ENCODE measurements at regions not wholly inside any gene's neighbourhood (a gene's known extent, or its start where the extent isn't known, plus 50 kb on each side); places are given as distances from the start of the nearest gene placed in this dataset.

- no peak for DNase-seq
Measured at GRCh38 chr3:21801631-21802030, 50.6 kb upstream of the ZNF385D start.

- no peak for DNase-seq
Measured at GRCh38 chr3:21803604-21804003, 52.6 kb upstream of the ZNF385D start.

- no peak for DNase-seq
Measured at GRCh38 chr3:21804330-21804729, 53.3 kb upstream of the ZNF385D start.

- DNase-seq: no peak
Measured at GRCh38 chr3:21806733-21807132, 55.7 kb upstream of the ZNF385D start.

- DNase-seq: no peak
Measured at GRCh38 chr3:21825684-21826083, 74.7 kb upstream of the ZNF385D start.

- no peak for DNase-seq
Measured at GRCh38 chr3:21826416-21826815, 75.4 kb upstream of the ZNF385D start.

GRCh38 chr3:21830541-21830940, 79.5 kb upstream of the ZNF385D start:
- DNase-seq: no peak

- DNase-seq: no peak
Measured at GRCh38 chr3:21835264-21835663, 84.3 kb upstream of the ZNF385D start.

GRCh38 chr3:21836227-21836626, 85.2 kb upstream of the ZNF385D start:
- no peak for DNase-seq

- no peak for DNase-seq
Measured at GRCh38 chr3:21839176-21839575, 88.2 kb upstream of the ZNF385D start.

GRCh38 chr3:21839592-21839991, 88.6 kb upstream of the ZNF385D start:
- no peak for DNase-seq

- DNase-seq: no peak
Measured at GRCh38 chr3:21847005-21847404, 96.0 kb upstream of the ZNF385D start.

GRCh38 chr3:21859124-21860081, 108.4 kb upstream of the ZNF385D start:
- no peak for DNase-seq

GRCh38 chr3:21860082-21860475, 109.1 kb upstream of the ZNF385D start:
- DNase-seq: no peak

- no peak for DNase-seq
Measured at GRCh38 chr3:21860657-21861056, 109.6 kb upstream of the ZNF385D start.

GRCh38 chr3:21876782-21877181, 125.8 kb upstream of the ZNF385D start:
- DNase-seq: no peak

GRCh38 chr3:21877214-21877754, 126.3 kb upstream of the ZNF385D start:
- no peak for DNase-seq

- no peak for DNase-seq
Measured at GRCh38 chr3:21879184-21879886, 128.3 kb upstream of the ZNF385D start.

GRCh38 chr3:21888656-21889055, 137.6 kb upstream of the ZNF385D start:
- no peak for DNase-seq

GRCh38 chr3:21889166-21889565, 138.2 kb upstream of the ZNF385D start:
- DNase-seq: no peak

- DNase-seq: no peak
Measured at GRCh38 chr3:21892104-21892503, 141.1 kb upstream of the ZNF385D start.

GRCh38 chr3:21893242-21893641, 142.2 kb upstream of the ZNF385D start:
- no peak for DNase-seq

- no peak for DNase-seq
Measured at GRCh38 chr3:21894459-21895340, 143.7 kb upstream of the ZNF385D start.

Measured in NCI-H1092 treated with DMSO at 0.1 percent for 48 hours (cell line).